Upper lobe of left lung (tissue), 4 donors: ENCODE measurements at regions not wholly inside any gene's neighbourhood (a gene's known extent, or its start where the extent isn't known, plus 50 kb on each side); places are given as distances from the start of the nearest gene placed in this dataset.

ENCODE experiments used
- EP300 ChIP-seq, 4 donors: sonication (generic); formaldehyde crosslinking; IDR thresholded peaks; one replicate each; pipeline ENCODE4 v1.5.1; 2017; ENCODE audit warnings: antibody characterized with exemption in 4 of 4, control low read depth in 2 of 4
- TF ChIP-seq, protein P1 (sequence below), 6 experiments: fragments of 450-650 bp in 4 of 6; fragments of 200-600 bp in 2 of 6; sonication (generic) in 2 of 6; IDR thresholded peaks; one replicate each; pipeline ENCODE4 v1.5.1; 2016 to 2019; ENCODE audit warnings: antibody characterized with exemption in 6 of 6

DNA sequence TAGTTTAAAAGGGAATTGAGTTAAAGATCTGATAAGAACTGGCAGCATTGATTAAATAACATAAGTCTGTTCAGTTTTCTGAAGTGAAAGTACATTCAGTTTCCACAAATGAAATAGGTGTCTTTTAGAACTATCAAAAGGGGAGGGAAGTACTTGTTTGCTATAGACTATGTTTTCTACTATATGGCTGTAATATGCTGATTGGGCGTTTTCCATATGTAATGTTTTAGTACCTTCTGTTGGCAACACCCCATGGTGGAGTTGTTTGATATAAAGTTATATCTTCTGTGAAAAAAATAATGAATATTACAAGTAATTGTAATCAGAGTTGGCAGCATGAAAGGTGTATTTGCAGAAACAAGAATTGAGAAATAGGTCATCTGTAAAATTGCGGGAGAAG, 237.6 kb downstream of the JRKL start:
- TF ChIP-seq, protein P1, sequence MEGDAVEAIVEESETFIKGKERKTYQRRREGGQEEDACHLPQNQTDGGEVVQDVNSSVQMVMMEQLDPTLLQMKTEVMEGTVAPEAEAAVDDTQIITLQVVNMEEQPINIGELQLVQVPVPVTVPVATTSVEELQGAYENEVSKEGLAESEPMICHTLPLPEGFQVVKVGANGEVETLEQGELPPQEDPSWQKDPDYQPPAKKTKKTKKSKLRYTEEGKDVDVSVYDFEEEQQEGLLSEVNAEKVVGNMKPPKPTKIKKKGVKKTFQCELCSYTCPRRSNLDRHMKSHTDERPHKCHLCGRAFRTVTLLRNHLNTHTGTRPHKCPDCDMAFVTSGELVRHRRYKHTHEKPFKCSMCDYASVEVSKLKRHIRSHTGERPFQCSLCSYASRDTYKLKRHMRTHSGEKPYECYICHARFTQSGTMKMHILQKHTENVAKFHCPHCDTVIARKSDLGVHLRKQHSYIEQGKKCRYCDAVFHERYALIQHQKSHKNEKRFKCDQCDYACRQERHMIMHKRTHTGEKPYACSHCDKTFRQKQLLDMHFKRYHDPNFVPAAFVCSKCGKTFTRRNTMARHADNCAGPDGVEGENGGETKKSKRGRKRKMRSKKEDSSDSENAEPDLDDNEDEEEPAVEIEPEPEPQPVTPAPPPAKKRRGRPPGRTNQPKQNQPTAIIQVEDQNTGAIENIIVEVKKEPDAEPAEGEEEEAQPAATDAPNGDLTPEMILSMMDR (IDR thresholded peaks at IDR 0.05) = no peak
- TF ChIP-seq EP300 (IDR thresholded peaks at IDR 0.05) = no peak
